ENCODE measurements at regions not wholly inside any gene's neighbourhood (a gene's known extent, or its start where the extent isn't known, plus 50 kb on each side); places are given as distances from the start of the nearest gene placed in this dataset.

GRCh38 chr10:91690412-91690811 is 57.5 kb upstream of the PPP1R3C start:
- no peak for TF ChIP-seq CTCF (IDR thresholded peaks at IDR 0.05)
- TF ChIP-seq POLR2A (IDR thresholded peaks at IDR 0.05): no peak

All from Peyer's patch (tissue), 4 donors.